Calu3 (cell line): ENCODE measurements at regions not wholly inside any gene's neighbourhood (a gene's known extent, or its start where the extent isn't known, plus 50 kb on each side); places are given as distances from the start of the nearest gene placed in this dataset.

Source experiments
- BruUV-seq: library from RNA; stranded (reverse); fragments of 400-500 nt; replicated peaks from 2 replicates; lab custom pipeline; 2021; lab: Mats Ljungman, UMichigan
- CTCF ChIA-PET: fragments of 300-600 bp; sonication (Branson Sonifier 250); formaldehyde crosslinking; loops from one replicate; lab custom pipeline; 2022; ENCODE audit warnings: antibody characterized with exemption; lab: Charles Lee
- DNase-seq: peaks from one replicate; pipeline ENCODE4 v3.0.0; 2022
- H3K27ac Mint-ChIP-seq: one replicate; pipeline ENCODE4 v1.8.0; 2022; ENCODE audit warnings: mixed read lengths; ENCODE audit not compliant: unreplicated experiment
- H3K27me3 Mint-ChIP-seq: one replicate; pipeline ENCODE4 v1.8.0; 2022; ENCODE audit warnings: mixed read lengths; ENCODE audit not compliant: unreplicated experiment
- H3K36me3 Mint-ChIP-seq: one replicate; pipeline ENCODE4 v1.8.0; 2022; ENCODE audit warnings: mild to moderate bottlenecking, moderate library complexity, mixed read lengths; ENCODE audit not compliant: insufficient read depth, unreplicated experiment
- H3K4me1 Mint-ChIP-seq: one replicate; pipeline ENCODE4 v1.8.0; 2022; ENCODE audit warnings: mild to moderate bottlenecking, low read depth, mixed read lengths; ENCODE audit not compliant: unreplicated experiment
- H3K4me3 Mint-ChIP-seq: one replicate; pipeline ENCODE4 v1.8.0; 2022; ENCODE audit warnings: mild to moderate bottlenecking, low read depth, moderate library complexity, mixed read lengths; ENCODE audit not compliant: unreplicated experiment
- H3K9me3 Mint-ChIP-seq: one replicate; pipeline ENCODE4 v1.8.0; 2022; ENCODE audit warnings: low read depth, mixed read lengths; ENCODE audit not compliant: unreplicated experiment
- intact Hi-C: fragments of 100-400 bp; cut with micrococcal nuclease; formaldehyde crosslinking; loops from one replicate; pipeline ENCODE4 v1.10.0; 2022; ENCODE audit not compliant: unreplicated experiment
- TF ChIP-seq, protein P1 (sequence below): fragments of 200-600 bp; IDR thresholded peaks from one replicate; pipeline ENCODE4 v1.8.0; 2022; ENCODE audit warnings: antibody characterized with exemption; ENCODE audit not compliant: unreplicated experiment

DNA sequence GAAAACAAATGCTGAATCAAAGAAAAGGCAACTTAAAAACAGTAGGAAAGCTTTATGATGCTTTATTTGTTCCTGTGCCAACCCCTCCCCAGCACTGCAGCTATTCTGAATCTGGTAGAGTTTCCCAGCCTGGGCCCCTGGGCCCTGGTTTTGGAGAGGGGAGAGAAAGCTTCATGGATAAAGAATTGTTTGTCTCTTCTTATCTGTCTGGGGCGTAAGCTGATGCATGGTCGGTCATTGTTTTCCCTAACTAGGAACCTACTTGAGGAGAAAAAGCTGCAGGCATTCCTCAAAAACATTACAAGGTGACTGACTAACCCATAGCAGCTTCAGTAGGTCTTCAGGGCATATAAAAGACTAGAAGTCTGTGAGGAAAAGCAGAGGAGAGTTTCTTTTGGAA lies 758.1 kb upstream of the EPHA7 start:
- Mint-ChIP-seq H3K36me3 (no peaks in the 10 kb centered on the region), H3K4me3 (no peak overlapping the region), H3K27me3 (no peaks in the 10 kb centered on the region), H3K27ac (no peak overlapping the region), H3K9me3 (peaks cover 3% of the 10 kb centered on the region), H3K4me1 (no peaks in the 10 kb centered on the region)
- no peak for DNase-seq
- TF ChIP-seq, protein P1, sequence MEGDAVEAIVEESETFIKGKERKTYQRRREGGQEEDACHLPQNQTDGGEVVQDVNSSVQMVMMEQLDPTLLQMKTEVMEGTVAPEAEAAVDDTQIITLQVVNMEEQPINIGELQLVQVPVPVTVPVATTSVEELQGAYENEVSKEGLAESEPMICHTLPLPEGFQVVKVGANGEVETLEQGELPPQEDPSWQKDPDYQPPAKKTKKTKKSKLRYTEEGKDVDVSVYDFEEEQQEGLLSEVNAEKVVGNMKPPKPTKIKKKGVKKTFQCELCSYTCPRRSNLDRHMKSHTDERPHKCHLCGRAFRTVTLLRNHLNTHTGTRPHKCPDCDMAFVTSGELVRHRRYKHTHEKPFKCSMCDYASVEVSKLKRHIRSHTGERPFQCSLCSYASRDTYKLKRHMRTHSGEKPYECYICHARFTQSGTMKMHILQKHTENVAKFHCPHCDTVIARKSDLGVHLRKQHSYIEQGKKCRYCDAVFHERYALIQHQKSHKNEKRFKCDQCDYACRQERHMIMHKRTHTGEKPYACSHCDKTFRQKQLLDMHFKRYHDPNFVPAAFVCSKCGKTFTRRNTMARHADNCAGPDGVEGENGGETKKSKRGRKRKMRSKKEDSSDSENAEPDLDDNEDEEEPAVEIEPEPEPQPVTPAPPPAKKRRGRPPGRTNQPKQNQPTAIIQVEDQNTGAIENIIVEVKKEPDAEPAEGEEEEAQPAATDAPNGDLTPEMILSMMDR: no peak
- CTCF ChIA-PET: no interaction called here
- BruUV-seq: no TSS peak
- intact Hi-C loops: no loop called here

DNA sequence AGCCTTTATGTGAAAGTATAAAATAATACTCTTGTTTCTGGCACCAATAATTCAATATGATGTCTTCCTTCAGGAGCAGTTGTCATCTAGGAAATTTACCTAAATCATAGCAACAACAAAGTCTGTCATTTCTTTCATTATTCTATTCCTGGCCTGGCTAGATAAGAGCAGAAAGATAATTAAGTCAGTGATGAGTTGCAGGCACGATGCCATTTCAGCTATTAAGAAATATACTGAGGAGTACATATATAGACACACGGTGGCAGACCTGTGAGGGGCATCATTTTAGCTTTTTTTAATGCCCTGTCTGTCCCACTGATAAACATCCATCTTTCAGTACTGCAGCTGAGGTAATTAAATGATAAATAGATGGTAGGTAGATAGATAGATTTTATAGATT lies 756.1 kb upstream of the EPHA7 start:
- intact Hi-C loops: no loop called here
- DNase-seq: no peak
- H3K27me3 Mint-ChIP-seq: no peaks in the 10 kb centered on the region
- TF ChIP-seq, protein P1: no peak
- H3K27ac Mint-ChIP-seq: no peak overlapping the region
- CTCF ChIA-PET: no interaction called here
- peaks cover 3% of the 10 kb centered on the region for H3K9me3 Mint-ChIP-seq
- H3K4me3 Mint-ChIP-seq: no peak overlapping the region
- no peaks in the 10 kb centered on the region for H3K4me1 Mint-ChIP-seq
- no peaks in the 10 kb centered on the region for H3K36me3 Mint-ChIP-seq
- no TSS peak for BruUV-seq

DNA sequence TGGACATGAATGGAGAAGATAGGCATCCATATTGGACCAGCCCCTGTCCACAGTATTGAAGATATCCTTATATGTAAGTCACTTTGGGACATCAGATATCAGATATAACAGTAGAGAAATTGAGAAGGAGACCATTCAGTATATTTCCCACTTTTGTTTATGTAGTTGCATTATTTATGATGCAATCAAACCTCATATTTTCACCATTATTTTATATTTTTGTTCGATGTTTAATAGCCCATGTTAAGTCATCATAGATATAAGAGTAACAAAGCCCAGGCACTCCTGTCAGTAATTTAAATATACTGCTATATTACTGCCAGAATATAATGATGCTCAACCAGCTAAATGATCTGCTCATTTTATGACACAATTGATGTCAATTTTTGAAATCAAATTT lies 744.5 kb upstream of the EPHA7 start:
- Mint-ChIP-seq H3K27ac (no peak overlapping the region), H3K4me1 (no peaks in the 10 kb centered on the region), H3K4me3 (no peak overlapping the region), H3K27me3 (no peaks in the 10 kb centered on the region), H3K9me3 (peaks cover 28% of the 10 kb centered on the region), H3K36me3 (peaks cover 5% of the 10 kb centered on the region)
- DNase-seq: no peak
- TF ChIP-seq, protein P1: no peak
- CTCF ChIA-PET: no interaction called here
- BruUV-seq: no TSS peak
- intact Hi-C loops: no loop called here

DNA sequence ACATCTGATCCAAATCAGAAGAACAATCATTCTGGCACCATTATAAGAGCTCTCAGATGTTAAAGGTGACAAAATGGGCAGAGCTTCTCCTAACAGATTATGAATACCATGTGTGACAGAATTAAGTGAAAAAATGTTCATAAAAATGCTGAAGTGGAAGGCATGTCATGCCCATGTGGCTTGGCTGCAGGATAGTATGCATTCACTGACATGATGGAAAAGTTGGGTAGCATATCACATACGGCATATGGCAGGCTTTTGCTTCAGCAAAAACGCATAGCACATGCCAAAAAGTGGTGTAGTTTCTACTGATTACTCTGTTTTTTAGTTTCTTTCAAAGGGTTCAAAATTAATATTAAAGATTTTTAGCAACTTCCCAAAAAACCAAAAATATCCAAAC lies 731.5 kb upstream of the EPHA7 start:
- Mint-ChIP-seq H3K4me3 (no peak overlapping the region), H3K4me1 (no peaks in the 10 kb centered on the region), H3K36me3 (no peaks in the 10 kb centered on the region), H3K27ac (no peak overlapping the region), H3K27me3 (no peaks in the 10 kb centered on the region), H3K9me3 (peaks cover 11% of the 10 kb centered on the region)
- intact Hi-C loops: no loop called here
- TF ChIP-seq, protein P1: no peak
- no TSS peak for BruUV-seq
- no peak for DNase-seq
- CTCF ChIA-PET: no interaction called here
